ENCODE measurements at regions not wholly inside any gene's neighbourhood (a gene's known extent, or its start where the extent isn't known, plus 50 kb on each side); places are given as distances from the start of the nearest gene placed in this dataset.

DNA sequence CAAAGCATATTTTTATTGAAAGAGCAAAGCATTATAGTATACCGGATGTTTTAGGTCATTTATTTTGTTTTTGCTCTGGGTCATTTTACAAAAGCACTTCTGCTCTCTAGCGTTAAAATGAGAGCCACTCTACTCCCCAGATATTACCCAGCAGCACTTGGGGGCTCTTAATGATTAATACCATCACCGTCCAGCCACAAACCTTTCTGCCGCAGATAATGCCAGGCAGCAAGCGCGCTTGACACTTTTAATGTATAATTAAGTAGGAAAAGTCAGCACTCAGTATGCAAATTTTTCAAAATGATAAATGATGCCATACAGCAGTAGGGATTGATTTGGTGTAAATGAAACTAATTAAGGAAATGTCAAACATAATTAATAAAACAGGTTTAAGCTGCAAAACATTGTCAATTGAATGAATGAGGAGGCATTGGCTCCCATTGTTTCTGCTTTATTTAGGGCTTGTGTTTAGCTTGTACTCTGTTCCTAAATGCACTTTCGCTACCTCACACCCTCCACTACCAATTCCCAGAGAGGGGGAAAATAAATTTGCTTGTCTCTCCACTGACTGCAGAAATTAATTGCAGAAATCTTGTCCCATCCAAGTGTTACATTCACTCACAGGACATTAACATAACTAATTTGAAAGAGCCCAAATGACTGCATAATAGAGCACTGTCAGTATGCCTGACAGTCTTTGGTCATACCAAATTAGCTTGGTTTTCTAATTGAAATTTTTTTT lies 358.8 kb upstream of the ARRDC3 start:
- H3K27ac ChIP-seq: no peak overlapping the region
- TF ChIP-seq, protein P1, sequence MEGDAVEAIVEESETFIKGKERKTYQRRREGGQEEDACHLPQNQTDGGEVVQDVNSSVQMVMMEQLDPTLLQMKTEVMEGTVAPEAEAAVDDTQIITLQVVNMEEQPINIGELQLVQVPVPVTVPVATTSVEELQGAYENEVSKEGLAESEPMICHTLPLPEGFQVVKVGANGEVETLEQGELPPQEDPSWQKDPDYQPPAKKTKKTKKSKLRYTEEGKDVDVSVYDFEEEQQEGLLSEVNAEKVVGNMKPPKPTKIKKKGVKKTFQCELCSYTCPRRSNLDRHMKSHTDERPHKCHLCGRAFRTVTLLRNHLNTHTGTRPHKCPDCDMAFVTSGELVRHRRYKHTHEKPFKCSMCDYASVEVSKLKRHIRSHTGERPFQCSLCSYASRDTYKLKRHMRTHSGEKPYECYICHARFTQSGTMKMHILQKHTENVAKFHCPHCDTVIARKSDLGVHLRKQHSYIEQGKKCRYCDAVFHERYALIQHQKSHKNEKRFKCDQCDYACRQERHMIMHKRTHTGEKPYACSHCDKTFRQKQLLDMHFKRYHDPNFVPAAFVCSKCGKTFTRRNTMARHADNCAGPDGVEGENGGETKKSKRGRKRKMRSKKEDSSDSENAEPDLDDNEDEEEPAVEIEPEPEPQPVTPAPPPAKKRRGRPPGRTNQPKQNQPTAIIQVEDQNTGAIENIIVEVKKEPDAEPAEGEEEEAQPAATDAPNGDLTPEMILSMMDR (IDR thresholded peaks at IDR 0.05): no peak
- TF ChIP-seq ZFX (IDR thresholded peaks at IDR 0.05; ENCODE audit: borderline replicate concordance): no peak

GRCh38 chr5:91730026-91730425 lies 346.9 kb upstream of the ARRDC3 start:
- TF ChIP-seq, protein P1 (IDR thresholded peaks at IDR 0.05): no peak
- TF ChIP-seq ZFX (IDR thresholded peaks at IDR 0.05; ENCODE audit: borderline replicate concordance): no peak
- no peak overlapping the region for H3K27ac ChIP-seq

DNA sequence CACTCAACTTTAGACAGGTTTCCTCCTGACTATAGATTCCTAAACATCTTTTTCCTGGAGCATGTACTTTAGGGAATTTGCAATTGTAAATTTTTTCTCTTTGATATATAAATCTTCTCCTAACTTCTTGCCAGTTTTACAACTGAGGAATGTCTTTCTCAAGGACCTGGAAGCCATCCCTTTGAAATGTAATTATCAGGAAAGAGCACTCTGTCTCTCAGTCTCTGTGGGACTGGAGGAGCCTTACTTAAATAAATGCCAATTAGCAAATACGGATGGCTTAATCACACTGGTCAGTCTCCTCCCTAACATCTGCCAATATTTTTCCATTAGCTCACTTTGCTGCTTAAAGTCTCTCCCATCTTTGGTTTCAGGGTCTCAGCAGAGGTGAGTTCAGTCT lies 344.3 kb upstream of the ARRDC3 start:
- no peak overlapping the region for H3K27ac ChIP-seq
- TF ChIP-seq, protein P1 (IDR thresholded peaks at IDR 0.05): no peak
- TF ChIP-seq ZFX (IDR thresholded peaks at IDR 0.05; ENCODE audit: borderline replicate concordance): no peak

- TF ChIP-seq ZFX (IDR thresholded peaks at IDR 0.05; ENCODE audit: borderline replicate concordance): no peak
- TF ChIP-seq, protein P1 (IDR thresholded peaks at IDR 0.05): no peak
- no peak overlapping the region for H3K27ac ChIP-seq
Observed at GRCh38 chr5:91722736-91723467, 339.8 kb upstream of the ARRDC3 start.

GRCh38 chr5:91712718-91713117 lies 329.6 kb upstream of the ARRDC3 start:
- TF ChIP-seq, protein P1 (IDR thresholded peaks at IDR 0.05): no peak
- no peak for TF ChIP-seq ZFX (IDR thresholded peaks at IDR 0.05; ENCODE audit: borderline replicate concordance)
- no peak overlapping the region for H3K27ac ChIP-seq

DNA sequence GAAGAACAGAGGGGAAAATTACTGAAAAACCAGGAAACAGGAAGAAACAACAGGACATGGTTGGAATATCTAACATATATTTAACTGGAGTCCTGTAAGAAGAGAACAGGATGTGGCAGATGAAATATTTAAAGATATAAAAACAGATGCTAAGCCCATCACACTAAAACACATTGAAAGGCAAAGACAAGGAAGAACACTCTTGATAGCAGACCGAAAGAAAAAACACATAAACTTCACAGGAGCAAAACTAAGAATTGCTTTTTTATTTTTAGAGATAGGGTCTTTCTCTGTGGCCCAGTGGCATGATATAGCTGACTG lies 324.4 kb upstream of the ARRDC3 start:
- TF ChIP-seq, protein P1 (IDR thresholded peaks at IDR 0.05): no peak
- H3K27ac ChIP-seq: no peak overlapping the region

GRCh38 chr5:91706785-91707520 lies 323.8 kb upstream of the ARRDC3 start:
- TF ChIP-seq, protein P1 (IDR thresholded peaks at IDR 0.05): no peak
- TF ChIP-seq ZFX (IDR thresholded peaks at IDR 0.05; ENCODE audit: borderline replicate concordance): no peak
- no peak overlapping the region for H3K27ac ChIP-seq
